ENCODE measurements at regions not wholly inside any gene's neighbourhood (a gene's known extent, or its start where the extent isn't known, plus 50 kb on each side); places are given as distances from the start of the nearest gene placed in this dataset.

GRCh38 chr6:120786256-120786655 is 548.0 kb downstream of the TBC1D32 start:
- Histone ChIP-seq H2AK5ac (ENCODE audit: low read depth, low read length) (no peak overlapping the region), H2AFZ (ENCODE audit: low read length) (peak overlapping the region; percentile 59; the same call in 1 of the 2 replicates), H4K20me1 (replicated peaks in 1 of 2; ENCODE audit: control insufficient read depth in 1 of 2, insufficient read depth in 2 of 2, low read length in 2 of 2) (no peaks in the 10 kb centered on the region), H3K4me3 (ENCODE audit: extremely low read depth in 1 of 4, insufficient read depth in 2 of 4, low read depth in 3 of 4, low read length in 4 of 4) (no peak overlapping the region), H4K8ac (ENCODE audit: extremely low read depth, insufficient read depth, low read length) (peak overlapping the region; percentile 14; the same call in 1 of the 2 replicates), H3K4ac (replicated peaks; ENCODE audit: insufficient read length, low read depth, low read length) (no peak overlapping the region), H2BK20ac (ENCODE audit: low read length) (no peak overlapping the region), H2BK15ac (ENCODE audit: low read length) (no peak overlapping the region), H2BK12ac (ENCODE audit: low read depth, low read length) (no peak overlapping the region), H3K79me1 (ENCODE audit: low read depth, low read length) (no peaks in the 10 kb centered on the region), H3K18ac (ENCODE audit: extremely low read depth, low read length) (no peak overlapping the region), H3K9me3 (ENCODE audit: insufficient read depth in 2 of 2, low read depth in 1 of 2, low read length in 1 of 2) (no peaks in the 10 kb centered on the region), H3K36me3 (ENCODE audit: control insufficient read depth in 2 of 4, insufficient read depth in 4 of 4, low read length in 3 of 4) (no peaks in the 10 kb centered on the region), H3K4me2 (ENCODE audit: insufficient read depth in 1 of 2, low read depth in 2 of 2, low read length in 2 of 2) (no peak overlapping the region), H4K91ac (replicated peaks; ENCODE audit: insufficient read length, low read length) (no peak overlapping the region), H2BK120ac (replicated peaks; ENCODE audit: low read depth, low read length) (no peak overlapping the region), H4K5ac (ENCODE audit: insufficient read length, low read depth, low read length) (no peak overlapping the region), H3K14ac (ENCODE audit: insufficient read length) (no peak overlapping the region), H3K56ac (replicated peaks; ENCODE audit: insufficient read length, low read depth, low read length) (no peak overlapping the region), H3K23ac (ENCODE audit: insufficient read length) (no peak overlapping the region), H3K27ac (ENCODE audit: low read depth, low read length) (no peak overlapping the region), H3K4me1 (replicated peaks in 1 of 4; ENCODE audit: control insufficient read depth in 3 of 4, insufficient read depth in 4 of 4, low read length in 3 of 4) (no peaks in the 10 kb centered on the region), H3K27me3 (replicated peaks in 1 of 4; ENCODE audit: control insufficient read depth in 3 of 4, extremely low read depth in 1 of 4, insufficient read depth in 3 of 4, low read length in 3 of 4) (no peaks in the 10 kb centered on the region), H3K9ac (replicated peaks in 1 of 4; ENCODE audit: extremely low read depth in 1 of 4, low read depth in 3 of 4, low read length in 3 of 4) (no peak overlapping the region), H2BK5ac (ENCODE audit: low read depth, low read length) (no peak overlapping the region), H3K79me2 (ENCODE audit: control insufficient read depth in 1 of 2, insufficient read depth in 2 of 2, low read length in 2 of 2) (no peaks in the 10 kb centered on the region), H3K23me2 (ENCODE audit: low read depth, low read length) (no peaks in the 10 kb centered on the region)
- no peak for FAIRE-seq
- TF ChIP-seq TEAD4 (IDR thresholded peaks at IDR 0.05; ENCODE audit: low read depth, low read length) (no peak), NANOG (IDR thresholded peaks at IDR 0.05; ENCODE audit: insufficient read depth, low read depth, low read length, poor library complexity, severe bottlenecking) (no peak), BACH1 (IDR thresholded peaks at IDR 0.05; ENCODE audit: low read length) (no peak), RFX5 (IDR thresholded peaks at IDR 0.05; ENCODE audit: borderline replicate concordance, low read depth, low read length) (no peak)
- ChIA-PET CTCF (ENCODE audit: partially characterized antibody) (no interaction called here), POLR2A (ENCODE audit: partially characterized antibody) (no interaction called here)
- 91% methylated on average over 8 of the region's 8 CpGs; no CpG with 5 or more reads in 1 of the 2 experiments for WGBS, 2 experiments (ENCODE audit: extremely low coverage in 1 of 2, insufficient coverage in 1 of 2, insufficient read length in 1 of 2, insufficient replicate concordance in 2 of 2, low coverage in 1 of 2, low lambda C conversion rate in 2 of 2, missing lambda C conversion rate in 1 of 2)
- DNase-seq (ENCODE audit: low read depth in 1 of 2, low spot score in 2 of 2): no peak
